ENCODE measurements at regions not wholly inside any gene's neighbourhood (a gene's known extent, or its start where the extent isn't known, plus 50 kb on each side); places are given as distances from the start of the nearest gene placed in this dataset.

DNA sequence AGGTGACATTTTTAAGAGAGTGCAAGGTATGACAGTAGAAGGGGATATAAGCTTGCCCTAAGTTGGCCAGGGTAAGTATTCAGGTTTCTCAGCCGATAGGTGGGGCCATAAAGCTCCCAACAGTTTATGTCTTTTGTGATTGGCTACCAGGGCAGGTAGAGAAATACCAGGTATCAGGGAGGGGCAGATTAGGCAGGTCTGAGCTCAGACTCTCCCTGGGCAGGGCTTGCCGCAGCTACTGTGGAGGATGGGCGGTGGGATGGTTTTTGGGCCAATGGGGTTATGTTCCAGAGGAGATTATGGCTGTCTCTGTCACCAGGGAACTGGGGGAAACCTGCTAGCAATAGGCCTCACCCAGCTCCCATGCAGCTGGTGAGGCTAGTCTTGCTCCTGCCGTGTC is 211.6 kb downstream of the PTH2R start:
- no peak overlapping the region for H3K4me3 ChIP-seq
- TF ChIP-seq, protein P1, sequence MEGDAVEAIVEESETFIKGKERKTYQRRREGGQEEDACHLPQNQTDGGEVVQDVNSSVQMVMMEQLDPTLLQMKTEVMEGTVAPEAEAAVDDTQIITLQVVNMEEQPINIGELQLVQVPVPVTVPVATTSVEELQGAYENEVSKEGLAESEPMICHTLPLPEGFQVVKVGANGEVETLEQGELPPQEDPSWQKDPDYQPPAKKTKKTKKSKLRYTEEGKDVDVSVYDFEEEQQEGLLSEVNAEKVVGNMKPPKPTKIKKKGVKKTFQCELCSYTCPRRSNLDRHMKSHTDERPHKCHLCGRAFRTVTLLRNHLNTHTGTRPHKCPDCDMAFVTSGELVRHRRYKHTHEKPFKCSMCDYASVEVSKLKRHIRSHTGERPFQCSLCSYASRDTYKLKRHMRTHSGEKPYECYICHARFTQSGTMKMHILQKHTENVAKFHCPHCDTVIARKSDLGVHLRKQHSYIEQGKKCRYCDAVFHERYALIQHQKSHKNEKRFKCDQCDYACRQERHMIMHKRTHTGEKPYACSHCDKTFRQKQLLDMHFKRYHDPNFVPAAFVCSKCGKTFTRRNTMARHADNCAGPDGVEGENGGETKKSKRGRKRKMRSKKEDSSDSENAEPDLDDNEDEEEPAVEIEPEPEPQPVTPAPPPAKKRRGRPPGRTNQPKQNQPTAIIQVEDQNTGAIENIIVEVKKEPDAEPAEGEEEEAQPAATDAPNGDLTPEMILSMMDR (IDR thresholded peaks at IDR 0.05): no peak
- H3K27me3 ChIP-seq (ENCODE audit: insufficient read depth in 3 of 3, low read length in 2 of 3): no peaks in the 10 kb centered on the region
- no peak for ATAC-seq
- WGBS, 3 donors: 80 to 93% (median 88%) methylated on average over 4 of the region's 4 CpGs
- DNase-seq: no peak
- no peaks in the 10 kb centered on the region for H3K36me3 ChIP-seq (ENCODE audit: insufficient read depth in 1 of 2, low read depth in 1 of 2)
- no peak overlapping the region for H3K27ac ChIP-seq
- H3K9me3 ChIP-seq: peaks cover 5% of the 10 kb centered on the region
- intact Hi-C loops (cut with DNase I): no loop called here
- no peaks in the 10 kb centered on the region for H3K4me1 ChIP-seq

DNA sequence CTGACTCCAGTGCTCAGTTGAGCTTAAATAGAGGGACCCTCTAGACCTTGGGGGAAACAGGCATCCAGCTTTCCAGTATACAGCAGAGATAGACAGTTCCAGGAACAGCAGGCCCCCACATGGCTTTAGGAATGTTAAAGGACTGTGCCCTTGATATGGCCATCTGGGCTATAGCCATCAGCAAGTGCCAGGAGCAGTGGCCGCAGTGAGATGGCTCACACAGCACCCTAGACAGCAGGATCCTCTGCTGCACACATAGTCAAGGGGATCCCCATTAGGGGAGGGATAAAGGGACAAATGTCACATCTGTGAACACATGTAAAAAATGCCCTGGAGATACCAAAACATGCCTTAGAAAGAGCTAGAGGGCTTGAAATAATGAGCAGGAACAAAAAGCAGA is 213.4 kb downstream of the PTH2R start:
- WGBS, 3 donors: 69 to 80% (median 74%) methylated on average over 1 of the region's 1 CpG
- ATAC-seq: no peak
- H3K9me3 ChIP-seq: peaks cover 5% of the 10 kb centered on the region
- no peak overlapping the region for H3K4me3 ChIP-seq
- TF ChIP-seq, protein P1 (IDR thresholded peaks at IDR 0.05): no peak
- intact Hi-C loops (cut with DNase I): no loop called here
- no peaks in the 10 kb centered on the region for H3K27me3 ChIP-seq (ENCODE audit: insufficient read depth in 3 of 3, low read length in 2 of 3)
- DNase-seq: no peak
- H3K36me3 ChIP-seq (ENCODE audit: insufficient read depth in 1 of 2, low read depth in 1 of 2): no peaks in the 10 kb centered on the region
- H3K27ac ChIP-seq: no peak overlapping the region
- H3K4me1 ChIP-seq: no peaks in the 10 kb centered on the region

DNA sequence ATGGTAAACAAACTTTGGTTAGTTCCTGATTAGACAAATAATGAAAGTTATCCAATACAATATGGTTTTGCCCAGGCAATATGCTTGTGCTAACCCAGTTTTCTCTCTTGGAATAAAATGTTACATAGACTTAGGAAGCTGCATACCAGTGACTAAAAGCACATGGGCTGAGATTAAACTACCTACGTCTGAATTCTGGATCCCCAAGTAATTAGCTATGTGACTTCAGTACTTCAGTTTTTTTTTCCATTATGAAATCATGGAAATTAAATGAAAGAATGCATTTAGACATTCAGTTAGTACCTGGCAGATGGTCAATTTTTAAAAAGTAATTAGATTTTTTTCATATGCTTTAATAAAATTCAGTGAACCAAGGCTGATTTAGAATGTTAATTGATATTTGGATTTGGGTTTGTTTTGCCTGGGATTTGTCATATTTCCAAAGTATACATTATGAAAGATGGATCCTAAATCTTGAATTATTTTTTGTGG is 213.9 kb downstream of the PTH2R start:
- Histone ChIP-seq H3K4me1 (no peaks in the 10 kb centered on the region), H3K4me3 (no peak overlapping the region), H3K27ac (no peak overlapping the region), H3K9me3 (peaks cover 5% of the 10 kb centered on the region), H3K36me3 (ENCODE audit: insufficient read depth in 1 of 2, low read depth in 1 of 2) (no peaks in the 10 kb centered on the region), H3K27me3 (ENCODE audit: insufficient read depth in 3 of 3, low read length in 2 of 3) (no peaks in the 10 kb centered on the region)
- no peak for DNase-seq
- WGBS, 3 donors: 38 to 52% (median 43%) methylated on average over 1 of the region's 1 CpG
- intact Hi-C loops (cut with DNase I): no loop called here
- no peak for ATAC-seq
- TF ChIP-seq, protein P1 (IDR thresholded peaks at IDR 0.05): no peak

DNA sequence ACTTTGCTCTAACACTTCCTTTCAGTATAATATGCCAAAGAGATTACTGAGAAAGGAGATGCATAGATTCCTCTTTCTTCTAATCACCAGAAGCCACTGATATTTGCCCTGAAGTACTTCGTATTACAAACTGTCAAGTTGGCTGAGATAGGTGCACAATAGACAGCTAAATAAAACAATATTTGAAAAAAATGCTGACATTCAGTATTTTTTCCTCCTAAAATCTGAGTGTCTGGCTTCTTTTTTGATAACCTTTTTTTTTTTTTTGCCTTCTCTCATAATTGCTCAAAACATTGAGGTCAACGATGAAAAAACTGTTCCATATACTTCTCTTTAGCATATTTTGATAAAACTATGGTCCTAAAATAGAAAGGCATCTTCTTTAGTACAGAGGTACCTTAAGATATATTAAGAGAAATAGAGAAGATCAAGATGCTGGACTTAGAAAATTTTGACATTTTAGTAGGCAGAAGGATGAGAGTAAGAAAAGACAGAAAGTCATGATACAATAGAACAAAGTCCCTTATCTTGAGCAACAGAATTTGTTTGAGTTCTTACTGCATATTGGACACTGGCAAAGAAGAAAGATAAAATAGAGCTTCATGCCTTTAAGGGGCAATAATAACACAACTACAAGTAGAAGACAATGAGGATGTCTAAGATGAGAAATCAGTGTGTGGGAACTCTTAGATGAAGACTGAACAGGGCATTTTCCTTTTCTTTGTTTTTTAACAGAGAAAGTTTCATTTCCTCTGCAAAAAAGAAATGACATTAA is 220.7 kb downstream of the PTH2R start:
- intact Hi-C loops (cut with DNase I): no loop called here
- TF ChIP-seq, protein P1 (IDR thresholded peaks at IDR 0.05): no peak
- H3K4me1 ChIP-seq: no peaks in the 10 kb centered on the region
- H3K27me3 ChIP-seq (ENCODE audit: insufficient read depth in 3 of 3, low read length in 2 of 3): no peaks in the 10 kb centered on the region
- H3K9me3 ChIP-seq: no peaks in the 10 kb centered on the region
- 61 to 71% (median 68%) methylated on average over 2 of the region's 2 CpGs for WGBS, 3 donors
- DNase-seq: no peak
- H3K27ac ChIP-seq: no peak overlapping the region
- no peak overlapping the region for H3K4me3 ChIP-seq
- no peaks in the 10 kb centered on the region for H3K36me3 ChIP-seq (ENCODE audit: insufficient read depth in 1 of 2, low read depth in 1 of 2)
- ATAC-seq: no peak

DNA sequence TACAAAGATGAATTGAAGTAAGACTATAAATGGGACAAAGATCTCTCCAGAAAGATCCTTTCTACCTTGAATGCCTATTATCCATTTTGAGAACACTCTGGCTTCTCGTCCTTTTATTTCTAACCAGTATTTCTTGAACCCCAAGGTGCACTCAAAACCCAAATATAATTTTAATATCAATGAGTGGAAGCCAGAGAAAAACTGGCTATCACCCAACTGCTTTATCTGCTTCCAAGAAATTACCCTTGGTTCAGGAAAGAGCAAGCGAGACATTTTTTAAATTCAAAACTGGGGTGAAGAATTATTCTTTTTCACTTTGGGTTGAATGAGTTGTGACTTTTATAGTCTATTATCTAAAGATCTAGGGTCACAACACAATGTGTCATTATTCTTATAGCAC is 221.3 kb downstream of the PTH2R start:
- Histone ChIP-seq H3K36me3 (ENCODE audit: insufficient read depth in 1 of 2, low read depth in 1 of 2) (no peaks in the 10 kb centered on the region), H3K27me3 (ENCODE audit: insufficient read depth in 3 of 3, low read length in 2 of 3) (peaks cover 0 to 2% (median 0%) of the 10 kb centered on the region in 3 donors), H3K27ac (no peak overlapping the region), H3K4me3 (no peak overlapping the region), H3K9me3 (no peaks in the 10 kb centered on the region), H3K4me1 (no peaks in the 10 kb centered on the region)
- TF ChIP-seq, protein P1 (IDR thresholded peaks at IDR 0.05): no peak
- WGBS, 3 donors: 52 to 59% (median 57%) methylated on average over 2 of the region's 2 CpGs
- DNase-seq: no peak
- no peak for ATAC-seq
- intact Hi-C loops (cut with DNase I): no loop called here
